ENCODE measurements at regions not wholly inside any gene's neighbourhood (a gene's known extent, or its start where the extent isn't known, plus 50 kb on each side); places are given as distances from the start of the nearest gene placed in this dataset.

DNA sequence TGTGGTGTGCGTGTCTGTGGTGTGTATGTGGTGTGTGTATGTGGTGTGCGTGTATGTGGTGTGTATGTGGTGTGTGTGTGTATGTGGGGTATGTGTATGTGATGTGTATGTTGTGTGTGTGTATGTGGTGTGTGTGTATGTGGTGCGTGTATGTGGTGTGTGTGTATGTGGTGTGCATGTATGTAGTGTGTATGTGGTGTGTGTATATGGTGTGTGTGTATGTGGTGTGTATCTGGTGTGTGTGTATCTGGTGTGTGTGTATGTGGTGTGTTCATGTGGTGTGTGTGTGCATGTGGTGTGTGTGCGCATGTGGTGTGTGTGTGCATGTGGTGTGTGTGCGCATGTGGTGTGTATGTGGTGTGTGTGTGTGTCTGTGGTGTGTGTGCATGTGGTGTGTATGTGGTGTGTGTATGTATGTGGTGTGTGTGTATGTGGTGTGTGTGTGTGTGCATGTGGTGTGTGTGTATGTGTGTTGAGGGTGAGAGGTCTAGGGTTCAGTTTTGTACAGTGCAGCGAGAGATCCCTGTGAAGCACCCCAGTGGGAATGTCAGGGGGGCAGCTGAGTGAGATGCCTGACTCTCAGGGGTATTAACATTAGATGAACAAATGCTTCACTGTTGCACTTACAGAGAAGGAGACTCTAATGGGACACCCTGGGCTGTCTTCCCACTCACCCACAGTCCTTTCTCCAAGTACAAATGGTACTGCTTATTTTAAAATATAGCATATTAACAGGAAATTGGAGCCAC lies 61.3 kb upstream of the MEDAG start:
- TF ChIP-seq CTCF (IDR thresholded peaks at IDR 0.05) (no peak), RARB (CRISPR knock-in tag; IDR thresholded peaks at IDR 0.05) (no peak), NFE2L2 (conservative IDR thresholded peaks at IDR 0.05; ENCODE audit: low read length) (no peak), RFX5 (IDR thresholded peaks at IDR 0.05) (no peak), HOXB13 (CRISPR knock-in tag; IDR thresholded peaks at IDR 0.05; ENCODE audit: low read depth) (no peak), HEYL (CRISPR knock-in tag; IDR thresholded peaks at IDR 0.05) (no peak), POLR2A (IDR thresholded peaks at IDR 0.05; ENCODE audit: low read length) (no peak), NR3C1 (IDR thresholded peaks at IDR 0.05) (no peak), RAD21 (conservative IDR thresholded peaks at IDR 0.05 in 1 of 2, IDR thresholded peaks at IDR 0.05 in 1 of 2) (no peak)

Data from A549 (cell line).